ENCODE measurements at regions not wholly inside any gene's neighbourhood (a gene's known extent, or its start where the extent isn't known, plus 50 kb on each side); places are given as distances from the start of the nearest gene placed in this dataset.

- TF ChIP-seq GABPA (IDR thresholded peaks at IDR 0.05; ENCODE audit: low read depth) (no peak), CTCF (IDR thresholded peaks at IDR 0.05; ENCODE audit: insufficient read depth, low read length) (no peak), REST (IDR thresholded peaks at IDR 0.05; ENCODE audit: insufficient replicate concordance, low read depth) (no peak), POLR2AphosphoS5 (IDR thresholded peaks at IDR 0.05; ENCODE audit: low read depth) (no peak), SPI1 (IDR thresholded peaks at IDR 0.05; ENCODE audit: borderline replicate concordance, low read depth) (no peak)
Observed at GRCh38 chr14:29380826-29381225, 546.8 kb downstream of the PRKD1 start.
